ENCODE measurements at regions not wholly inside any gene's neighbourhood (a gene's known extent, or its start where the extent isn't known, plus 50 kb on each side); places are given as distances from the start of the nearest gene placed in this dataset.

GRCh38 chr22:48173773-48174160, 1411.3 kb downstream of the TBC1D22A start:
- WGBS, 5 donors = 57 to 67% (median 62%) methylated on average over 7 of the region's 7 CpGs
- no peak for DNase-seq
- H3K4me3 ChIP-seq = no peak overlapping the region
- no peak overlapping the region for H3K27ac ChIP-seq
- TF ChIP-seq POLR2A (IDR thresholded peaks at IDR 0.05) (no peak), POLR2AphosphoS5 (IDR thresholded peaks at IDR 0.05) (no peak), EP300 (IDR thresholded peaks at IDR 0.05) (no peak), CTCF (IDR thresholded peaks at IDR 0.05) (no peak)
- no peaks in the 10 kb centered on the region for H3K4me1 ChIP-seq
- no peaks in the 10 kb centered on the region for H3K36me3 ChIP-seq
- intact Hi-C loops (cut with DNase I; ENCODE audit: low total_unique reads) = no loop called here
- H3K9me3 ChIP-seq = no peaks in the 10 kb centered on the region
- peaks cover 0 to 49% (median 0%) of the 10 kb centered on the region in 3 donors for H3K27me3 ChIP-seq

DNA sequence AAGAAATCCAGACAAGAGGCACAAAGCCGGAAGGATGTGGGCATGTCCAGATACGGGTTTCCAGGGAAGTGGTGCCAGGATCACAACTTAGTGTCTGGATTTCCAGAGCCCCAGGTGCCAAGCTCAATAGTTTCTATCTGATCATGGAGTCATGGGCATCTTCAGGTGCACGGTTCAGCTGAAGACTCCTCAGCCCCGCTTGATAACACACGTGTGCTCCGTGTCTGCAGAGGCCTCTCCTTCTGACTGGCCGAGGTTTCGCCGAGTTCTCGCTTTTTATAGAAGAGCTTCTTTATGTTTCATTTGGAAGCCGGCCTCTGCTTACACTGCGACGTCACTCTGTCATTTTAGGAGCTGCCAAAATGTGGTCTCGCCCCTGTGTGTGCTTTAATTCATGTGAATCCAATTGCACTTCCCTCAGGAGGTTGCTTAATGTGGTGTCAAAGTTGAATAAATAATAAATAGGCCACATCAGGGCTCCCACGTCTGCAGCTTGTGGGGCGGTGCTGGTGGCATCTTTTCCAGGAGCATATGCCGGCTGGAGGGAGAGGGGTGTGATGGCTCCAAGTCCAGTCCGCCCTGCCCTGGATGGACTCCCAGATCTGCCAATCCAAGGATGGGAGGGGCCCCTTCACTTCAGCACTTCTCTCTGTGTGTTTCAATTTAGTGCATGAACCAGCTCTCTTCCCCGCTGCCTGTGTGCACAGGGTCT, 1410.8 kb downstream of the TBC1D22A start:
- no peak overlapping the region for H3K27ac ChIP-seq
- no peak for TF ChIP-seq POLR2AphosphoS5 (IDR thresholded peaks at IDR 0.05)
- no peak for TF ChIP-seq EP300 (IDR thresholded peaks at IDR 0.05)
- no peak for TF ChIP-seq POLR2A (IDR thresholded peaks at IDR 0.05)
- TF ChIP-seq CTCF (IDR thresholded peaks at IDR 0.05) = no peak

DNA sequence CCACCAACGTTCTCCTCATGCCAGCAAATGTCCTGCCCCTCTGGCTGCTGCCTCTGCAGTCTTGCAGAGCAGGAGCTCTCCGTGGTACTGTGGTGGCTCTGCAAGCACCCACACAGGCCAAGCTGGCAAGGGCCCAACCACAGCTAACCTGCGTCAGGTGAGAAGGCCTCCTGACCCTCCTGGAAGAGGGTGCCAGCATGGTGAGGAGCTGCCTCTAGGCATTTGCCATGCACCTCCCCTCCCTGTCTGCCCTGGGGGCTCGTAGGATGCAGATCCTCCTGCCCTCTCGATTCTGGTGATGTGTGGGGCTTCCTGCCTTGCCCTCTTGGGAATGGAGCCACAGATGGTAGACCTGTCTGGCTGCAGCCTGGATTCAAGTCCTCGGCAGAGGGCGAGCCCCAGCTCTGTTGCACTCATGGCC, 1408.8 kb downstream of the TBC1D22A start:
- WGBS, 5 donors = 35 to 58% (median 46%) methylated on average over 6 to 7 of the region's 7 CpGs
- Histone ChIP-seq H3K27ac (no peak overlapping the region), H3K4me3 (no peak overlapping the region), H3K36me3 (no peaks in the 10 kb centered on the region), H3K9me3 (no peaks in the 10 kb centered on the region), H3K27me3 (peaks cover 0 to 52% (median 0%) of the 10 kb centered on the region in 3 donors), H3K4me1 (no peaks in the 10 kb centered on the region)
- no peak for DNase-seq
- intact Hi-C loops (cut with DNase I; ENCODE audit: low total_unique reads) = no loop called here
- TF ChIP-seq EP300 (IDR thresholded peaks at IDR 0.05) = no peak
- no peak for TF ChIP-seq CTCF (IDR thresholded peaks at IDR 0.05)
- no peak for TF ChIP-seq POLR2AphosphoS5 (IDR thresholded peaks at IDR 0.05)
- TF ChIP-seq POLR2A (IDR thresholded peaks at IDR 0.05) = no peak

More for the DNA sequence above, 1410.8 kb downstream of the TBC1D22A start:
- intact Hi-C loops (cut with DNase I; ENCODE audit: low total_unique reads) = no loop called here
- 73 to 80% (median 78%) methylated on average over 19 of the region's 19 CpGs for WGBS, 5 donors
- Histone ChIP-seq H3K4me1 (no peaks in the 10 kb centered on the region), H3K4me3 (no peak overlapping the region), H3K36me3 (no peaks in the 10 kb centered on the region), H3K27me3 (peaks cover 0 to 54% (median 0%) of the 10 kb centered on the region in 3 donors), H3K9me3 (no peaks in the 10 kb centered on the region)
- peak in 1 of 2 donors; percentile 19 for DNase-seq

- Histone ChIP-seq H3K4me3 (no peak overlapping the region), H3K27me3 (peaks cover 0 to 44% (median 0%) of the 10 kb centered on the region in 3 donors), H3K27ac (no peak overlapping the region), H3K4me1 (no peaks in the 10 kb centered on the region), H3K9me3 (no peaks in the 10 kb centered on the region), H3K36me3 (no peaks in the 10 kb centered on the region)
- intact Hi-C loops (cut with DNase I; ENCODE audit: low total_unique reads) = no loop called here
- no peak for DNase-seq
- 65 to 82% (median 70%) methylated on average over 4 of the region's 4 CpGs for WGBS, 5 donors
- TF ChIP-seq POLR2AphosphoS5 (IDR thresholded peaks at IDR 0.05) = no peak
- TF ChIP-seq EP300 (IDR thresholded peaks at IDR 0.05) = no peak
- TF ChIP-seq POLR2A (IDR thresholded peaks at IDR 0.05) = no peak
- no peak for TF ChIP-seq CTCF (IDR thresholded peaks at IDR 0.05)
Measured at GRCh38 chr22:48169227-48169626, 1406.8 kb downstream of the TBC1D22A start.
